ENCODE measurements at regions not wholly inside any gene's neighbourhood (a gene's known extent, or its start where the extent isn't known, plus 50 kb on each side); places are given as distances from the start of the nearest gene placed in this dataset.

DNA sequence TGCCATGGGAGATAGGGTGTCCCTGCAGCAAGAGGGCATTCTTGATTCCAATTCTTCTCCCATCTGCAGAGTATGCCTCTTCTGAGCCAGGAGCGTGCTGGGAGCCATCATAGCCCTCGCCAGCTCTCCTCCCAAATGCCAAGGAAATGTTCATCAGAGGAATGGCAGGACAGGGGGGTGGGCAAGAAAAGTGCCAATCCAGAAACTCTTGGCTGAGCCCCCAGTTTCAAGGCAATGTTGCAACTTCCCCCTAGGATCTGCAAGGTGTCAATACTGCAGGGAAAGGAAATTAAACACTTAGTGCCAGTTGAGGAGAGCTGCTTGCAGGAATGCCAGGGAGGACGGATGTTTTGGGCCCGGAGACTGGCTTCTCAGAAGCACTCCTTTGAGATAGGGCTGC, 94.8 kb upstream of the PRDM11 start:
- H3K9ac ChIP-seq (ENCODE audit: insufficient read depth, low read depth, low read length) = no peak overlapping the region
- no peaks in the 10 kb centered on the region for H3K79me2 ChIP-seq (ENCODE audit: insufficient read depth, low read length)
- no TSS peak for BruUV-seq (replicated peaks)
- TF ChIP-seq MIXL1 (CRISPR knock-in tag; IDR thresholded peaks at IDR 0.05) = no peak
- TF ChIP-seq KAT7 (CRISPR knock-in tag; IDR thresholded peaks at IDR 0.05; ENCODE audit: borderline replicate concordance) = no peak
- no peak for TF ChIP-seq KAT8 (CRISPR knock-in tag; IDR thresholded peaks at IDR 0.05)
- no peak for TF ChIP-seq HES4 (CRISPR knock-in tag; IDR thresholded peaks at IDR 0.05; ENCODE audit: borderline replicate concordance)
- ATAC-seq (no peak), DNase-seq (ENCODE audit: low spot score) (no peak), FAIRE-seq (no peak)
- no peaks in the 10 kb centered on the region for H3K36me3 ChIP-seq (replicated peaks in 1 of 2; ENCODE audit: control insufficient read depth in 1 of 2, insufficient read depth in 2 of 2, low read length in 2 of 2)
- no peak overlapping the region for H3K4me3 ChIP-seq (replicated peaks in 1 of 3; ENCODE audit: insufficient read depth in 1 of 3, low read depth in 2 of 3, low read length in 3 of 3)
- no peaks in the 10 kb centered on the region for H3K4me1 ChIP-seq (ENCODE audit: insufficient read depth, low read length)
- intact Hi-C loops (cut with micrococcal nuclease; ENCODE audit: unreplicated experiment) = no loop called here
- H3K4me2 ChIP-seq (ENCODE audit: low read depth, low read length) = no peak overlapping the region
- no peaks in the 10 kb centered on the region for H3K9me3 ChIP-seq (ENCODE audit: low read length)
- no peak overlapping the region for H2AFZ ChIP-seq (ENCODE audit: low read length)
- no peak overlapping the region for H3K27ac ChIP-seq (ENCODE audit: extremely low read length, insufficient read depth, low read length)
- WGBS (ENCODE audit: low lambda C conversion rate) = 0% methylated on average over 4 of the region's 4 CpGs
- ChIA-PET CTCF (ENCODE audit: low intra/inter-chr PET ratio, low total read pairs) (no interaction called here), POLR2A (no interaction called here)
- in situ Hi-C loops (cut with HindIII; ENCODE audit: extremely low pct_ligation_motif_present, low pct_unique_long_range_greater_than_20kb) = no loop called here
- no peaks in the 10 kb centered on the region for H4K20me1 ChIP-seq (ENCODE audit: insufficient read depth, low read length)
- H3K27me3 ChIP-seq (ENCODE audit: control insufficient read depth in 1 of 2, insufficient read depth in 2 of 2, low read length in 2 of 2) = peaks cover 1 to 15% of the 10 kb centered on the region in 2 experiments; a peak in 4 of 5 replicates

DNA sequence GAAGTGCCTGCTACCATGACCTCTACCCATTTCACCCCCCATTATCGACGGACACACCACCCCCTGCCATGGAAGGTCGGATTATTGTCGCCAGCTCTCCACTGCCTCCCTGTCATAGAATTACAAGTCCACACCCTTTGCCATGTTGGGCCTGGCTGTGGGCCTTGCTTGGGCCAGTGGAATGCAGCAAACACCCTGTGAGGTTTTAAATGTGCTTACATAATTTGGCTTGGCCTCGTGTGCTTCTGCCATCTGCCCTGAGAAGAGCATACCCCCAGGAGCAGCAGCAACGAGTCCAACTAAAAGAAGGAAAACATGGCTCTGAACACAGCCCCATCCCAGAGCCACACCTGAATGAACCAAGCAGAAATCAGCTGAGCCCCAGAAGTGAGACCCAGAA, 94.1 kb upstream of the PRDM11 start:
- no TSS peak for BruUV-seq (replicated peaks)
- no peak for DNase-seq (ENCODE audit: low spot score)
- H3K4me2 ChIP-seq (ENCODE audit: low read depth, low read length) = no peak overlapping the region
- no peaks in the 10 kb centered on the region for H4K20me1 ChIP-seq (ENCODE audit: insufficient read depth, low read length)
- no peak overlapping the region for H3K9ac ChIP-seq (ENCODE audit: insufficient read depth, low read depth, low read length)
- no peak overlapping the region for H3K27ac ChIP-seq (ENCODE audit: extremely low read length, insufficient read depth, low read length)
- H3K79me2 ChIP-seq (ENCODE audit: insufficient read depth, low read length) = no peaks in the 10 kb centered on the region
- CTCF ChIA-PET (ENCODE audit: low intra/inter-chr PET ratio, low total read pairs) = no interaction called here
- POLR2A ChIA-PET = no interaction called here
- H3K4me3 ChIP-seq (replicated peaks in 1 of 3; ENCODE audit: insufficient read depth in 1 of 3, low read depth in 2 of 3, low read length in 3 of 3) = no peak overlapping the region
- H3K9me3 ChIP-seq (ENCODE audit: low read length) = no peaks in the 10 kb centered on the region
- peaks cover 0 to 13% of the 10 kb centered on the region in 2 experiments; a peak in 3 of 5 replicates for H3K27me3 ChIP-seq (ENCODE audit: control insufficient read depth in 1 of 2, insufficient read depth in 2 of 2, low read length in 2 of 2)
- intact Hi-C loops (cut with micrococcal nuclease; ENCODE audit: unreplicated experiment) (no loop called here), in situ Hi-C loops (cut with HindIII; ENCODE audit: extremely low pct_ligation_motif_present, low pct_unique_long_range_greater_than_20kb) (no loop called here)
- H2AFZ ChIP-seq (ENCODE audit: low read length) = no peak overlapping the region
- no peak for ATAC-seq
- H3K36me3 ChIP-seq (replicated peaks in 1 of 2; ENCODE audit: control insufficient read depth in 1 of 2, insufficient read depth in 2 of 2, low read length in 2 of 2) = no peaks in the 10 kb centered on the region
- no peaks in the 10 kb centered on the region for H3K4me1 ChIP-seq (ENCODE audit: insufficient read depth, low read length)
- 0% methylated on average over 2 of the region's 6 CpGs for WGBS (ENCODE audit: low lambda C conversion rate)
- no peak for FAIRE-seq
- TF ChIP-seq NONO (IDR thresholded peaks at IDR 0.05) (no peak), NONO (CRISPR knock-in tag; conservative IDR thresholded peaks at IDR 0.05) (no peak), PPARG (CRISPR knock-in tag; conservative IDR thresholded peaks at IDR 0.05) (no peak), PCBP2 (optimal IDR thresholded peaks at IDR 0.05; ENCODE audit: low read depth, low read length, poor library complexity, severe bottlenecking) (no peak), ZSCAN22 (CRISPR knock-in tag; IDR thresholded peaks at IDR 0.05) (no peak), ZNF3 (CRISPR knock-in tag; IDR thresholded peaks at IDR 0.05) (no peak), PAWR (CRISPR knock-in tag; IDR thresholded peaks at IDR 0.05; ENCODE audit: borderline replicate concordance) (no peak)
- TF ChIP-seq, protein P1, sequence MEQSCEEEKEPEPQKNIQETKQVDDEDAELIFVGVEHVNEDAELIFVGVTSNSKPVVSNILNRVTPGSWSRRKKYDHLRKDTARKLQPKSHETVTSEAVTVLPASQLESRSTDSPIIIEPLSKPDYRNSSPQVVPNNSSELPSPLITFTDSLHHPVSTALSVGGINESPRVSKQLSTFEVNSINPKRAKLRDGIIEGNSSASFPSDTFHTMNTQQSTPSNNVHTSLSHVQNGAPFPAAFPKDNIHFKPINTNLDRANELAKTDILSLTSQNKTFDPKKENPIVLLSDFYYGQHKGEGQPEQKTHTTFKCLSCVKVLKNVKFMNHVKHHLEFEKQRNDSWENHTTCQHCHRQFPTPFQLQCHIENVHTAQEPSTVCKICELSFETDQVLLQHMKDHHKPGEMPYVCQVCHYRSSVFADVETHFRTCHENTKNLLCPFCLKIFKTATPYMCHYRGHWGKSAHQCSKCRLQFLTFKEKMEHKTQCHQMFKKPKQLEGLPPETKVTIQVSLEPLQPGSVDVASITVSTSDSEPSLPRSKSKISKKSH (CRISPR knock-in tag; IDR thresholded peaks at IDR 0.05; ENCODE audit: borderline replicate concordance) = no peak
